Immature natural killer cell (primary cell): ENCODE measurements at regions not wholly inside any gene's neighbourhood (a gene's known extent, or its start where the extent isn't known, plus 50 kb on each side); places are given as distances from the start of the nearest gene placed in this dataset.

ENCODE experiments used
- DNase-seq, 3 donors: peaks; one replicate each; pipeline ENCODE4 v3.0.0; 2022; ENCODE audit warnings: mixed read lengths in 1 of 3
- H3K27ac Mint-ChIP-seq, 6 donors: one replicate each; pipeline ENCODE4 v1.8.0; 2020; ENCODE audit warnings: mixed read lengths in 6 of 6, mild to moderate bottlenecking in 5 of 6, inconsistent platforms in 4 of 6, moderate library complexity in 3 of 6
- H3K27me3 Mint-ChIP-seq, 3 donors: one replicate each; pipeline ENCODE4 v1.8.0; 2020 to 2021; ENCODE audit warnings: low read depth in 3 of 3, mild to moderate bottlenecking in 3 of 3, mixed read lengths in 3 of 3, moderate library complexity in 3 of 3, inconsistent platforms in 1 of 3
- H3K36me3 Mint-ChIP-seq, 3 donors: one replicate each; pipeline ENCODE4 v1.8.0; 2020; ENCODE audit warnings: mixed read lengths in 3 of 3, inconsistent platforms in 2 of 3, mild to moderate bottlenecking in 2 of 3
- H3K4me1 Mint-ChIP-seq, 2 donors: one replicate each; pipeline ENCODE4 v1.8.0; 2020; ENCODE audit warnings: inconsistent platforms in 2 of 2, mild to moderate bottlenecking in 2 of 2, mixed read lengths in 2 of 2, moderate library complexity in 1 of 2
- H3K4me3 Mint-ChIP-seq, 5 donors: one replicate each; pipeline ENCODE4 v1.8.0; 2020; ENCODE audit warnings: mild to moderate bottlenecking in 5 of 5, mixed read lengths in 5 of 5, inconsistent platforms in 3 of 5, moderate library complexity in 3 of 5
- H3K9me3 Mint-ChIP-seq, 6 donors: one replicate each; pipeline ENCODE4 v1.8.0; 2020; ENCODE audit warnings: mild to moderate bottlenecking in 6 of 6, mixed read lengths in 6 of 6, inconsistent platforms in 4 of 6, moderate library complexity in 3 of 6

- no peak overlapping the region for H3K27ac Mint-ChIP-seq
- H3K4me1 Mint-ChIP-seq, result no peaks in the 10 kb centered on the region
- DNase-seq, result no peak
- peaks cover 0 to 4% (median 3%) of the 10 kb centered on the region in 3 donors for H3K27me3 Mint-ChIP-seq
- H3K9me3 Mint-ChIP-seq, result no peaks in the 10 kb centered on the region
- H3K4me3 Mint-ChIP-seq, result no peak overlapping the region
- H3K36me3 Mint-ChIP-seq, result no peaks in the 10 kb centered on the region
These were observed 223.0 kb upstream of the LRFN2 start for GRCh38 chr6:40810171-40810570.

GRCh38 chr6:40809627-40810026, 222.5 kb upstream of the LRFN2 start:
- Mint-ChIP-seq H3K36me3 (no peaks in the 10 kb centered on the region), H3K27me3 (peaks cover 0 to 4% (median 3%) of the 10 kb centered on the region in 3 donors), H3K27ac (no peak overlapping the region), H3K9me3 (no peaks in the 10 kb centered on the region), H3K4me3 (no peak overlapping the region), H3K4me1 (no peaks in the 10 kb centered on the region)
- no peak for DNase-seq

- DNase-seq, result no peak
- Mint-ChIP-seq H3K27ac (no peak overlapping the region), H3K36me3 (no peaks in the 10 kb centered on the region)
These were observed 220.3 kb upstream of the LRFN2 start for GRCh38 chr6:40807484-40807883.

GRCh38 chr6:40806256-40806864, 219.2 kb upstream of the LRFN2 start:
- no peaks in the 10 kb centered on the region for H3K36me3 Mint-ChIP-seq
- H3K27ac Mint-ChIP-seq, result no peak overlapping the region
- H3K9me3 Mint-ChIP-seq, result no peaks in the 10 kb centered on the region
- no peak overlapping the region for H3K4me3 Mint-ChIP-seq
- peaks cover 0 to 4% (median 3%) of the 10 kb centered on the region in 3 donors for H3K27me3 Mint-ChIP-seq
- DNase-seq, result no peak
- peaks cover 5 to 10% of the 10 kb centered on the region in 2 donors for H3K4me1 Mint-ChIP-seq

More at GRCh38 chr6:40807484-40807883, 220.3 kb upstream of the LRFN2 start:
- peaks cover 0 to under 1% of the 10 kb centered on the region in 2 donors for H3K4me1 Mint-ChIP-seq
- H3K4me3 Mint-ChIP-seq, result no peak overlapping the region
- H3K9me3 Mint-ChIP-seq, result no peaks in the 10 kb centered on the region
- peaks cover 0 to 4% (median 3%) of the 10 kb centered on the region in 3 donors for H3K27me3 Mint-ChIP-seq

- no peak overlapping the region for H3K27ac Mint-ChIP-seq
- peaks cover 0 to 4% (median 3%) of the 10 kb centered on the region in 3 donors for H3K27me3 Mint-ChIP-seq
- H3K4me3 Mint-ChIP-seq, result no peak overlapping the region
- DNase-seq, result no peak
- no peaks in the 10 kb centered on the region for H3K9me3 Mint-ChIP-seq
- no peaks in the 10 kb centered on the region for H3K36me3 Mint-ChIP-seq
- peaks cover 5 to 12% of the 10 kb centered on the region in 2 donors for H3K4me1 Mint-ChIP-seq
These were observed 218.2 kb upstream of the LRFN2 start for GRCh38 chr6:40805336-40805735.

- Mint-ChIP-seq H3K4me3 (no peak overlapping the region), H3K9me3 (no peaks in the 10 kb centered on the region), H3K36me3 (no peaks in the 10 kb centered on the region), H3K27ac (no peak overlapping the region), H3K27me3 (peaks cover 0 to 4% (median 3%) of the 10 kb centered on the region in 3 donors), H3K4me1 (peaks cover 5 to 12% of the 10 kb centered on the region in 2 donors)
- no peak for DNase-seq
These were observed 217.7 kb upstream of the LRFN2 start for GRCh38 chr6:40804905-40805304.

- DNase-seq, result no peak
- Mint-ChIP-seq H3K27me3 (peaks cover under 1% of the 10 kb centered on the region in 3 donors), H3K27ac (no peak overlapping the region), H3K4me3 (no peak overlapping the region), H3K36me3 (no peaks in the 10 kb centered on the region), H3K4me1 (peaks cover 5 to 12% of the 10 kb centered on the region in 2 donors), H3K9me3 (no peaks in the 10 kb centered on the region)
These were observed 216.9 kb upstream of the LRFN2 start for GRCh38 chr6:40803897-40804702.

- H3K36me3 Mint-ChIP-seq, result peaks cover 0 to under 1% (median 0%) of the 10 kb centered on the region in 3 donors
- H3K27me3 Mint-ChIP-seq, result peaks cover 0 to 3% (median 0%) of the 10 kb centered on the region in 3 donors
- H3K9me3 Mint-ChIP-seq, result no peaks in the 10 kb centered on the region
- peaks cover 5 to 12% of the 10 kb centered on the region in 2 donors for H3K4me1 Mint-ChIP-seq
- DNase-seq, result no peak
- peak overlapping the region in 1 of 6 donors; percentile 32 for H3K27ac Mint-ChIP-seq
- H3K4me3 Mint-ChIP-seq, result no peak overlapping the region
These were observed 215.3 kb upstream of the LRFN2 start for GRCh38 chr6:40802481-40802880.

- Mint-ChIP-seq H3K4me1 (peaks cover 5 to 12% of the 10 kb centered on the region in 2 donors), H3K9me3 (no peaks in the 10 kb centered on the region), H3K36me3 (peaks cover 0 to 3% (median 0%) of the 10 kb centered on the region in 3 donors), H3K27me3 (peaks cover 0 to 3% (median 2%) of the 10 kb centered on the region in 3 donors), H3K27ac (peak overlapping the region in 2 of 6 donors; percentile 16 to 27), H3K4me3 (no peak overlapping the region)
- DNase-seq, result no peak
These were observed 212.4 kb upstream of the LRFN2 start for GRCh38 chr6:40799296-40800140.

GRCh38 chr6:40798069-40798770, 211.1 kb upstream of the LRFN2 start:
- Mint-ChIP-seq H3K27me3 (peaks cover 0 to 3% (median 2%) of the 10 kb centered on the region in 3 donors), H3K36me3 (peaks cover 0 to 3% (median 0%) of the 10 kb centered on the region in 3 donors), H3K4me1 (peaks cover 5 to 12% of the 10 kb centered on the region in 2 donors), H3K4me3 (no peak overlapping the region), H3K27ac (peak overlapping the region in 1 of 6 donors; percentile 9), H3K9me3 (no peaks in the 10 kb centered on the region)
- no peak for DNase-seq

GRCh38 chr6:40796260-40797221, 209.4 kb upstream of the LRFN2 start:
- Mint-ChIP-seq H3K4me3 (no peak overlapping the region), H3K27ac (peak overlapping the region in 1 of 6 donors; percentile 83), H3K36me3 (peaks cover 0 to 3% (median 0%) of the 10 kb centered on the region in 3 donors), H3K9me3 (no peaks in the 10 kb centered on the region), H3K27me3 (peaks cover 0 to 3% (median 2%) of the 10 kb centered on the region in 3 donors), H3K4me1 (peaks cover 9 to 13% of the 10 kb centered on the region in 2 donors)
- DNase-seq, result no peak

- peaks cover 0 to 3% (median 0%) of the 10 kb centered on the region in 3 donors for H3K36me3 Mint-ChIP-seq
- H3K27ac Mint-ChIP-seq, result no peak overlapping the region
- H3K27me3 Mint-ChIP-seq, result peaks cover 0 to 3% (median 2%) of the 10 kb centered on the region in 3 donors
- peaks cover 28 to 29% of the 10 kb centered on the region in 2 donors for H3K4me1 Mint-ChIP-seq
- H3K4me3 Mint-ChIP-seq, result no peak overlapping the region
- no peaks in the 10 kb centered on the region for H3K9me3 Mint-ChIP-seq
- no peak for DNase-seq
These were observed 207.4 kb upstream of the LRFN2 start for GRCh38 chr6:40794586-40794985.
